HG03442 (cell line): ENCODE measurements at regions not wholly inside any gene's neighbourhood (a gene's known extent, or its start where the extent isn't known, plus 50 kb on each side); places are given as distances from the start of the nearest gene placed in this dataset.
"Not testable (repeated sequence)": the region's sequence is repeated elsewhere in the genome, so short reads cannot be mapped to it uniquely, and the experiment has no call there.

Source experiments
- ATAC-seq: cut with Tn5 transposase; IDR thresholded peaks from one replicate; pipeline ENCODE4 v1.9.1; 2021; ENCODE audit warnings: mild to moderate bottlenecking, moderate library complexity; ENCODE audit not compliant: unreplicated experiment

GRCh38 chr12:47378222-47378582, 298.4 kb upstream of the AMIGO2 start:
- no peak for ATAC-seq

GRCh38 chr12:47377414-47378221, 297.9 kb upstream of the AMIGO2 start:
- no peak for ATAC-seq

- ATAC-seq: no peak
Measured at GRCh38 chr12:47376927-47377326, 297.2 kb upstream of the AMIGO2 start.

DNA sequence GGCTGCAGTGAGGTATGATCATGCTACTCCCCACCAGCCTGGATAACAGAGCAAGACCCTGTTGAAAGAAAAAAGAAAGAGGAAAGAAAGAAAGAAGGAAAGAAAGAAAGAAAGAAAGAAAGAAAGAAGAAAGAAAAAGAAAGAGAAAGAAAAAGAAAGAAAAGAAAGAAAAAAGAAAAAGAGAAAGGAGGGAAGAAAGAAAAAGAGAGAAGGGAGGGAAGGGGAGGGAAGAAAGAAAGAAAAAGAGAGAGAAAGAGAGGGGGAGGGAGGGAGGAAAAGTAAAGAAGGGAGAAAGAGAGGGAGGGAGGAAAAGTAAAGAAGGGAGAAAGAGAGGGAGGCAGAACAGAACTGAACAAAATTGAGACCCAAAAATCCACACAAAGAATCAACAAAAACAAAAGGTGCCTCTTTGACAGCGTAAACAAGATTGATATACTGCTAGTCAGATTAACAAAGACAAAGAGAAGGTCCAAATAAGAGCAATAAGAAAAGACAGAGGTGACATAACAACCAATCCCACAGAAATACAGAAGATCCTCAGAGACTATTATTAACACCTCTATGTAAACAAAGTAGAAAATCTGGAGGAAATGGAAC, 293.9 kb upstream of the AMIGO2 start:
- no peak for ATAC-seq

DNA sequence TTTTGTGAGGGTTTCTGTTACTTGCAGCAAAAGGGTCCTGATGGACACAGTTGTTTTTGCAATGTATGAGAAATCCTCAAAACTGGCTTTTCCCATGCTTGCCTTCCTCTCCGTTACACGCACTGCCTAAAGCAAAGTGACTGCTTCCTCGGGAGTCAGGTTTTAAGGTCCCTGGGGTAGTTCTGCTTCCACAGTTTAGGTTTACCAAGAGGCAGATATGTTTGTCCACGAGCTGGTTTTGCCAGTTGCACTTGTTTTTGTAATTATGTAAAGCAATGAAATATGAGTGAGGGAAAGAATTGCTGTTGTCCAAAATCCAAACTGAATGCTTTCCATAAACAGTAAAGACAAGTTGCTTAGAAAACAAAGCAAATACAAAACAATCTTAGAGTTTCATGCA, 290.7 kb upstream of the AMIGO2 start:
- ATAC-seq: no peak

DNA sequence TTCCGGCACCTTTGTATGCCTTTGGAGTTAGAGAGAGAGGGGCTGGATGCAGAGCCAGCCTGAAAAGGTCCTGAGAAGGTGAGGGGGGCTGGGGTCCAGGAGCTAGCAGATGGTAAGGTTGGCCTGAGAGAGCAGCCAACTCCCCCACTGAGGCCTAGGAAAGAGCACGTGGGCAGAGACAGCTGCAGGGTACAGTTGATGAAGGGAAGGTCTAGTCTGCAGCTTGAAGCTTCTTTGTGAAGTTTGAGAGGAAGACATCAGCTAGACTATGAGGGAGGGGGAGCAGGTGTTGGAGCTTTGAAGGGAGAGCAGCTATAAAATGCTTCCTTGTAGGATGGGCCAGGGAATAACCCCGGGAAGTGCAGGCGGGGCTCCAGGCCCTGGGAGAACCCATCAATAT, 289.3 kb upstream of the AMIGO2 start:
- no peak for ATAC-seq

GRCh38 chr12:47367912-47368537, 288.3 kb upstream of the AMIGO2 start:
- ATAC-seq: no peak

- no peak for ATAC-seq
Measured at GRCh38 chr12:47366579-47366978, 286.8 kb upstream of the AMIGO2 start.

DNA sequence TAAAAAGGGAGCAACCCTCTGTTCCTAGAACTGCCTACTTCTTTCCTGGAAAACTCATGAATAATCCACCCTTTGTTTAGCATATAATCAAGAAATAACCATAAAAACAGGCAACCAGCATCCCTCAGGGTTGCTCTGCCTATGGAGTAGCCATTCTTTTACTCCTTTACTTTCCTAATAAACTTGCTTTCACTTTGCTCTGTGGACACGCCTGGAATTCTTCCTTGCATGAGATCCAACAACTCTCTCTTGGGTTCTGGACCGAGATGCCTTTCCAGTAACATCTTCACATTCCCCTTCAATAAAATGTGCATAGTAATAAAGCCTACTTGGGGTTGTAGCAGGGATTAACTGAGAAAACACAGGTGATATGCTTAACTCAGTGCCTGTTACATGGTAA, 286.4 kb upstream of the AMIGO2 start:
- no peak for ATAC-seq

DNA sequence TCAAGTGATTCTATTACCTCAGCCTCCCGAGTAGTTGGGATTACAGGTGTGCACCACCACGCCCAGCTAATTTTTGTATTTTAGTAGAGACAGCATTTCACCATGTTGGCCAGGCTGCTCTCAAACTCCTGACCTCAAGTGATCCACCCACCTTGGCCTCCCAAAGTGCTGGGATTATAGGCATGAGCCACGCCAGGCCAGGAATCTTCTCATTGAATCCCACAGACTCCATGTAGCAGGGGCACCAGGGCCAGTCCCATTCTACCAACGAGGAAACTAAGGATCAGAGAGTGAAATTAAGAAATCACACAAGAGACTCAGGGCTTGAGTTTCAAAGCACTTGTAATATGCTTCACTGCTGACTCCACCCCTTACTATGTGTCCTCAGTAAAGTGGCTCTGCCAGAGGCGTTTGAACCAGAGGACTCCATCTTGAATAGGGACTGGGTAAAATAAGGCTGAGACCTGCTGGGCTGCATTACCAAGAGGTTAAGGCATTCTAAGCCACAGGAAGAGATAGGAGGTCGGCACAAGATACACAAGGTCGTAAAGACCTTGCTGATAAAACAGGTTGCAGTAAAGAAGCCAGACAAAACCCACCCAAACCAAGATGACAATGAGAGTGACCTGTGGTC, 285.8 kb upstream of the AMIGO2 start:
- not testable (repeated sequence) for ATAC-seq

- ATAC-seq: no peak
Measured at GRCh38 chr12:47364261-47364660, 284.5 kb upstream of the AMIGO2 start.

DNA sequence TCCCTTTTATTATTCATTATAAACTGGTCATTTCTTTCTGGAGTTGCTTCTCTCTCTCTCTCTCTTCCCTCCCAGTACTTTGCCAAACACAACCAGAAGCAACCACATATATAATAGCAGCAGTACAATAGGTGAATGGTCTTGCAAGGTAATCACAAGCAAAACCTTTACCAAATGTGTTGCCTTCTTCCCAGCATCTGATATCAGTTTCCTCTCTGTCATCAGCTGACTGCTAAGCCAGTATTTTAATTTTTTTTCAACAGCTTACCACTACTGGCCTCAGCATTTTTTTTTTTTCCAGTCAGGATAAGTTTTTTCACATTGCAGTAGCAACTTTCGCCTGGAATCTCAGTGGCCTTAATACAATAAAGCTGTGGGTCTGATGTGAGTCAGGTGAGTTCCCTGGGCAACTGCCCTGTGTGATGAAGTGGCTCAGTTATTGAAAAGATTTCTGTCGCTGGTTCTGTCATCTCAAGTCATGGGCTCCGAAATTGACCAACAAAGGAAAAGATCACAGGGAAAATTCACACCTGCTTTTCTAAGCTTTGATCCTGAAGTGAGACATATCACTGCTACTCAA, 282.5 kb upstream of the AMIGO2 start:
- no peak for ATAC-seq

- ATAC-seq: peak; percentile 89
Measured at GRCh38 chr12:47361389-47362021, 281.7 kb upstream of the AMIGO2 start.

DNA sequence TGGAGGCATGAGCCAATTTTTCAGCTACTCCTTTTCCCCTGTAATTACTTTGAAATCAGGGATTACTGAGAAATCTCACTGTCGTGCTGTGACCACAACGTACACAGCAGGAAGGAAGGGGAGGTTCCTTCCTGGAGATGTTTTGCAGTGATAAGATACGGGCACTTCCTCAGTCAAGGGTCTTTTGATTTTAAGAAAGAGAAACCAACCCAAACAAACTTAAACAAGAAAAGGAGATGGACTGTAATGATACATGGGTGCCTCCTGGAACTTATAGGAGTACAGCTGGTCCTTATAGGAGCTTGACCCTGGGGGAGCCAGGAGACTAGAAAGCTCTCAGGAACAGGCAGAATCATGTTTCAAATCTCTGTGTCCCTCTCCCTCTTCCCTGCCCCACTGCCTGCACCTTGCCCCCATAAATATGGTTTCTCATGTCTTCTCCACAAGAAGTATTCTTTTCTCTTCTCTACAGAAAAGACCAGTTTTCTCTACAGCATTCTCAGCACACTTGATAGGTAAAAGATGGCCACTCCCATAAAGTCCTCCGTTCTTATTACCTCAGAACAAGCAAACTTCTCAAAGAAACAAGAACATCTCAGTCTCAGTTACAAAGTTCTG, 281.1 kb upstream of the AMIGO2 start:
- ATAC-seq: peak; percentile 23

DNA sequence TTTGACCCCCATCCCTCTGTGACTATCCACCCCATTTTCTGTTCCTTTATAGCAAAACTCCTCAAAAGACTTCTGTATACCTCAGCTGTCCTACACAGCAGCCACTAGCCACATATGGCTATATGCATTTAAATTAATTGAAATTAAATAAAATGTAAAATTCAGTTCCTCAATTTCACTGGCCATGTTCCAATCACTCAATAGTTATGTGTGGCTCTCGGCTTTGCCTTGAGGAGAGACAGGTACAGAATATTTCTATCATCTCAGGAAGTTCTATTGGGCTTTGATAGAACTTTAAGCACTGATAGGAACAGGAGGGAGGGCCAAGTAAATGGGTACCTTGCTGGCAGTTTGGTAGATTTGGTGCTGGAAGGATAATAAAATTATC, 280.3 kb upstream of the AMIGO2 start:
- ATAC-seq: no peak

GRCh38 chr12:47359310-47360092, 279.7 kb upstream of the AMIGO2 start:
- ATAC-seq: no peak

DNA sequence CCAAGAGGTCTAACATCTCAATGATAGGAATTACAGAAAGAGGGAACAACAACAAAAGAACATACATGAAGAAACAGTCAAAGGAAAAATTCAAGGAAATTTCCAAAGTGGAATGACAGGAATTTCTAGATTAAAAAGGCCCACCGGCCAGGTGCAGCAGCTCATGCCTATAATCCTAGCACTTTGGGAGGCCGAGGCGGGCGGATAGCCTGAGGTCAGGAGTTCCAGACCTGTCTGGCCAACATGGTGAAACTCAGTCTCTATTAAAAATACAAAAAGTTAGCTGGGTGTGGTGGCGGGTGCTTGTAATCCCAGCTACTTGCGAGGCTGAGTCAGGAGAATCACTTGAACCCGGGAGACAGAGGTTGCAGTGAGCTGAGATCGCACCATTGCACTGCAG, 277.2 kb upstream of the AMIGO2 start:
- not testable (repeated sequence) for ATAC-seq

- ATAC-seq: peak; percentile 80
Measured at GRCh38 chr12:47356129-47356700, 276.5 kb upstream of the AMIGO2 start.

DNA sequence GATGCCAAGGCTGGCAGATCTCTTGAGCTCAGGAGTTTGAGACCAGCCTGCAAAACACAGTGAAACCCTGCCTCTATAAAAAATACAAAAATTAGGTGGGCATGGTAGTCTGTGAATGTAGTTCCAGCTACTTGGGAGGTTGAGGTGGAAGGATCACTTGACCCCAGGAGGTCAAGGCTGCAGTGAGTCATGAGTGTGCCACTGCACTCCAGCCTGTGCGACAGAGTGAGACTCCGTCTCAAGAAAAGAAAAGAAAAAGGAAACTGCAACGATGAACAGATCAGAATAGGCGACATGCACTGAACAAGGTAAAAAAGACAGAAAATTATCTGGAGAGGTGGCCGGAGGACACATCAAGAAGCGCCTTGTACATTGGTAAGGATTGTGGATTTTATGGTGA, 273.7 kb upstream of the AMIGO2 start:
- no peak for ATAC-seq
